K562 (cell line): ENCODE measurements at regions not wholly inside any gene's neighbourhood (a gene's known extent, or its start where the extent isn't known, plus 50 kb on each side); places are given as distances from the start of the nearest gene placed in this dataset.

ENCODE experiments used
- ATAC-seq: fragments of 200-7000 bp; cut with Tn5 transposase; 3 replicates; pipeline ENCODE4 v1.9.1; 2020; ENCODE audit warnings: moderate library complexity
- BruUV-seq: library from RNA; stranded (reverse); fragments of 400-500 nt; replicated peaks from 2 replicates; lab custom pipeline; 2021; lab: Mats Ljungman, UMichigan
- CTCF ChIA-PET: fragments of 300-600 bp; formaldehyde crosslinking; extraction: SDS; loops from one replicate; lab custom pipeline; 2021; ENCODE audit warnings: low intra/inter-chr PET ratio; lab: Yijun Ruan, JAX
- POLR2A ChIA-PET: fragments of 300-600, 350-650 bp; sonication (Branson Sonifier 250); formaldehyde crosslinking; extraction: SDS; loops from one replicate; lab custom pipeline; 2021; ENCODE audit warnings: antibody characterized with exemption, inconsistent platforms; lab: Yijun Ruan, JAX
- DNase-seq, 4 experiments: peaks; one replicate each; pipeline versions ENCODE4 v3.0.0 to v3.0.0-alpha.2; 2011 to 2018; ENCODE audit warnings: low spot score in 3 of 4, mixed read lengths in 3 of 4; ENCODE audit errors: extremely low read depth in 1 of 4
- FAIRE-seq: peaks from 2 replicates; lab custom pipeline; 2011; peaks lifted over from hg19 to GRCh38; lab: Jason Lieb, UNC
- H2AFZ ChIP-seq: 2 replicates; pipeline ENCODE4 v1.6.0; 2011; ENCODE audit warnings: low read depth, low read length, control low read depth, inconsistent platforms
- H3K27ac ChIP-seq: fragments of 200-600 bp; 3 replicates; pipeline ENCODE4 v1.8.0; 2011; ENCODE audit warnings: low read depth, mild to moderate bottlenecking, control low read depth, inconsistent platforms, low read length, moderate library complexity, mixed read lengths; ENCODE audit errors: extremely low read depth
- H3K27me3 ChIP-seq, 2 experiments: fragments of 300-600 bp in 1 of 2; 2 replicates in 1 of 2; 3 replicates in 1 of 2; pipeline versions ENCODE4 v1.6.0 to v1.8.0; 2011; ENCODE audit warnings: inconsistent platforms in 2 of 2, low read length in 2 of 2, mild to moderate bottlenecking in 1 of 2, mixed read lengths in 1 of 2, moderate library complexity in 1 of 2; ENCODE audit not compliant: control insufficient read depth in 2 of 2, insufficient read depth in 2 of 2
- H3K36me3 ChIP-seq: fragments of 300-600 bp; 3 replicates; pipeline ENCODE4 v1.8.0; 2011; ENCODE audit warnings: mild to moderate bottlenecking, low read length, inconsistent platforms; ENCODE audit not compliant: control insufficient read depth, insufficient read depth
- H3K4me1 ChIP-seq, 2 experiments: fragments of 200-600 bp in 1 of 2; replicated peaks in 1 of 2; 2 replicates in 1 of 2; 3 replicates in 1 of 2; pipeline versions ENCODE4 v1.5.1 to v1.8.0; 2011; ENCODE audit warnings: inconsistent platforms in 2 of 2, low read length in 2 of 2, mild to moderate bottlenecking in 1 of 2, mixed read lengths in 1 of 2, moderate library complexity in 1 of 2; ENCODE audit not compliant: control insufficient read depth in 2 of 2, insufficient read depth in 2 of 2
- H3K4me2 ChIP-seq: 2 replicates; pipeline ENCODE4 v1.6.1; 2011; ENCODE audit warnings: low read length, control low read depth, inconsistent platforms, mixed read lengths; ENCODE audit not compliant: insufficient read depth
- H3K4me3 ChIP-seq: fragments of 200-600 bp; sonication (generic), shearing (Covaris generic); 2 replicates; pipeline ENCODE4 v1.5.1; 2016; ENCODE audit warnings: control low read depth, inconsistent platforms
- H3K79me2 ChIP-seq: fragments of 200-600 bp; 3 replicates; pipeline ENCODE4 v1.8.0; 2011; ENCODE audit warnings: low read length, inconsistent platforms; ENCODE audit not compliant: control insufficient read depth, insufficient read depth
- H3K9ac ChIP-seq, 2 experiments: 2 replicates each; pipeline versions ENCODE4 v1.6.0 to v1.6.1; 2011; ENCODE audit warnings: low read depth in 2 of 2, low read length in 2 of 2, control low read depth in 1 of 2, inconsistent platforms in 1 of 2, mild to moderate bottlenecking in 1 of 2, mixed read lengths in 1 of 2; ENCODE audit not compliant: insufficient read depth in 1 of 2
- H3K9me1 ChIP-seq: one replicate; pipeline ENCODE4 v1.6.0; 2011; ENCODE audit warnings: inconsistent platforms, mild to moderate bottlenecking, low read length, moderate library complexity; ENCODE audit not compliant: control insufficient read depth, insufficient read depth
- H3K9me3 ChIP-seq: replicated peaks from 2 replicates; pipeline ENCODE4 v1.5.1; 2011; ENCODE audit warnings: low read depth, low read length, inconsistent platforms; ENCODE audit not compliant: control insufficient read depth, insufficient read depth
- H4K20me1 ChIP-seq: replicated peaks from 2 replicates; pipeline ENCODE4 v1.6.1; 2011; ENCODE audit warnings: low read length, inconsistent platforms, mixed read lengths; ENCODE audit not compliant: control insufficient read depth, insufficient read depth
- LARP7 ChIP-seq: fragments of 450-650 bp; IDR thresholded peaks from 2 replicates; pipeline ENCODE4 v1.6.1; 2016
- MGA ChIP-seq: fragments of 450-650 bp; IDR thresholded peaks from 2 replicates; pipeline ENCODE4 v1.6.1; 2016; ENCODE audit warnings: mild to moderate bottlenecking, moderate library complexity
- SOX6 ChIP-seq: fragments of 450-650 bp; IDR thresholded peaks from 2 replicates; pipeline ENCODE4 v1.6.1; 2014; ENCODE audit warnings: mild to moderate bottlenecking
- ZHX1 ChIP-seq: fragments of 150-350 bp; conservative IDR thresholded peaks from 2 replicates; pipeline ENCODE4 v1.6.1; 2014; ENCODE audit warnings: low read length
- ZNF518B ChIP-seq: fragments of 250-450 bp; sonication (Bioruptor Pico); IDR thresholded peaks from 2 replicates; pipeline ENCODE4 v1.5.0; 2021; ENCODE audit warnings: mild to moderate bottlenecking, moderate library complexity
- WGBS: fragments of 100-300 bp; shearing (Covaris generic); methylation state at CpG from one replicate; pipeline ENCODE4 v1.1.6; 2016; ENCODE audit warnings: low coverage, mixed read lengths; ENCODE audit not compliant: insufficient coverage; ENCODE audit errors: missing lambda C conversion rate; 5-methylcytosine and 5-hydroxymethylcytosine counted together
- in situ Hi-C: fragments of 300-500 bp; cut with MboI; formaldehyde crosslinking; loops from 4 replicates; pipeline ENCODE4 v1.15.0; 2018; ENCODE audit warnings: inconsistent platforms, mixed read lengths
- intact Hi-C: fragments of 100-400 bp; cut with micrococcal nuclease; formaldehyde crosslinking; loops from 2 replicates; pipeline ENCODE4 v1.14.2; 2022

GRCh38 chr16:63080746-63081145 lies 1044.5 kb upstream of the CDH8 start:
- H3K4me2 ChIP-seq = no peak overlapping the region
- H3K79me2 ChIP-seq = no peaks in the 10 kb centered on the region
- no TSS peak for BruUV-seq
- in situ Hi-C loops = no loop called here
- DNase-seq = no peak
- no peaks in the 10 kb centered on the region for H3K9me3 ChIP-seq
- H3K36me3 ChIP-seq = no peaks in the 10 kb centered on the region
- H3K27ac ChIP-seq = no peak overlapping the region
- 9% methylated on average over 1 of the region's 1 CpG for WGBS
- no peak overlapping the region for H2AFZ ChIP-seq
- no peak overlapping the region for H3K9ac ChIP-seq
- intact Hi-C loops = no loop called here
- no peaks in the 10 kb centered on the region for H3K4me1 ChIP-seq
- ChIA-PET POLR2A (no interaction called here), CTCF (no interaction called here)
- no peak for FAIRE-seq
- no peak overlapping the region for H3K4me3 ChIP-seq
- no peaks in the 10 kb centered on the region for H3K9me1 ChIP-seq
- no peak for ATAC-seq
- H3K27me3 ChIP-seq = no peaks in the 10 kb centered on the region
- H4K20me1 ChIP-seq = no peaks in the 10 kb centered on the region
- no peak for TF ChIP-seq MGA
- TF ChIP-seq ZHX1 = no peak
- TF ChIP-seq SOX6 = no peak
- no peak for TF ChIP-seq ZNF518B
- TF ChIP-seq LARP7 = no peak
